C4-2B (cell line): ENCODE measurements at regions not wholly inside any gene's neighbourhood (a gene's known extent, or its start where the extent isn't known, plus 50 kb on each side); places are given as distances from the start of the nearest gene placed in this dataset.
"Not testable (repeated sequence)": the region's sequence is repeated elsewhere in the genome, so short reads cannot be mapped to it uniquely, and the experiment has no call there.

Experiments used
- H3K27ac ChIP-seq: fragments of 450-650 bp; 2 replicates; pipeline ENCODE4 v1.5.1; 2017
- ZFX ChIP-seq: fragments of 450-650 bp; IDR thresholded peaks from 2 replicates; pipeline ENCODE4 v1.6.1; 2017
- TF ChIP-seq, protein P1 (sequence below): fragments of 450-650 bp; conservative IDR thresholded peaks from 2 replicates; pipeline ENCODE4 v1.5.1; 2017; ENCODE audit warnings: mild to moderate bottlenecking

DNA sequence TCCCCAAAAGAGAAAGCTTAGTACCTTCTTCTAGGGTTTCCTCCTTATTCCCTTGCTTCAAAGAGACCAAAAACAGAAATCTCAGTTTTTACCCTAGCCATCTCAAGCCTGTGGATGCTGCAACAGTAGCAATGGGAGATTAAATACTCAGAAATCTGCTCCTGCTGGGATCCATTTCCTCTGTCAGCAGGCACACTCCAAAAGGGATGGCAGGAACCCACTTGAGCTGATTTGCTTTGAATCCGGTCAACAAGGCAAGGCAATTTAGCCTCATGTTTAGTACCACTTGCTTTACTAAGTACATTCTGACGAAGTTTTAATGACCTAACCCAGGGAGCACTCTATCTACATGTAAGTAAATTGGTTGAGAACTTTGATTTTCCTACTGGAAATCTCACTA is 590.0 kb upstream of the ADAMTS9 start:
- TF ChIP-seq, protein P1, sequence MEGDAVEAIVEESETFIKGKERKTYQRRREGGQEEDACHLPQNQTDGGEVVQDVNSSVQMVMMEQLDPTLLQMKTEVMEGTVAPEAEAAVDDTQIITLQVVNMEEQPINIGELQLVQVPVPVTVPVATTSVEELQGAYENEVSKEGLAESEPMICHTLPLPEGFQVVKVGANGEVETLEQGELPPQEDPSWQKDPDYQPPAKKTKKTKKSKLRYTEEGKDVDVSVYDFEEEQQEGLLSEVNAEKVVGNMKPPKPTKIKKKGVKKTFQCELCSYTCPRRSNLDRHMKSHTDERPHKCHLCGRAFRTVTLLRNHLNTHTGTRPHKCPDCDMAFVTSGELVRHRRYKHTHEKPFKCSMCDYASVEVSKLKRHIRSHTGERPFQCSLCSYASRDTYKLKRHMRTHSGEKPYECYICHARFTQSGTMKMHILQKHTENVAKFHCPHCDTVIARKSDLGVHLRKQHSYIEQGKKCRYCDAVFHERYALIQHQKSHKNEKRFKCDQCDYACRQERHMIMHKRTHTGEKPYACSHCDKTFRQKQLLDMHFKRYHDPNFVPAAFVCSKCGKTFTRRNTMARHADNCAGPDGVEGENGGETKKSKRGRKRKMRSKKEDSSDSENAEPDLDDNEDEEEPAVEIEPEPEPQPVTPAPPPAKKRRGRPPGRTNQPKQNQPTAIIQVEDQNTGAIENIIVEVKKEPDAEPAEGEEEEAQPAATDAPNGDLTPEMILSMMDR: no peak
- no peak for TF ChIP-seq ZFX
- H3K27ac ChIP-seq: no peak overlapping the region

DNA sequence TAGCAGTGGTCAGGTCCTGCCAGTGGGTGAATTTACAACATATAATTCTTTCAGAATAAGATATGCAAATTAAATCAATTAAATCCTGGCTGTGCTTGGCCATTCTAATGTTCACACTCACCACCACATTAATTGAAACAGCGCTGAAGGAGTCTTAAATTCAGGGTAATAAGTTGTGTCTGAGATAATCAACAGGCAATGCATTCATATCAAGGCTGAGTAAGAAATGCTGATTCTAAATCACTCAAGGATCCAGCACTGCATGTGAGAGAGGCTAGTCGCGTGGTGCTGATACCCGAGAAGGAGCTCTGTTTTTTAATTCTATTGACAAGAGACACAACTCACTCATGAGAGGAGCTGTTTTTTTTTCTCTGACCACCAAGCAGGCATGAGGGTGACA is 588.8 kb upstream of the ADAMTS9 start:
- no peak for TF ChIP-seq ZFX
- TF ChIP-seq, protein P1: no peak
- no peak overlapping the region for H3K27ac ChIP-seq

DNA sequence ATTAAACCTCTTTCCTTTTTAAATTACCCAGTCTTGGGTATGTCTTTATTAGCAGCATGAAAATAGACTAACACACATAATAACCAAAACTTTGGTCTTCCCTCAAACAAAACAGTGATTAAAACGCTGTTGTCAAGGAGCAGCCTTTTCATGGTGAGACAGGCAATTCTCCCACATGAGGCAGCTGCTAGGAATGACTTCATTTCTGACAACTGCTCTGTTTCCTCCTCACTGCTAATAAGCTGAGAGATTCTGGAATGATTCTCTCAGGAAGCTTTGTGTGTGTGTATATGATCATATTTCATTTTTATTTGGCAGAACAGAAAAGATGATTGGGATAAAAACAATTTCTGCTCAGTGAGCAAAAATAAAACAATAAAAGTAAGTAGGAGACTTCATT is 580.6 kb upstream of the ADAMTS9 start:
- no peak overlapping the region for H3K27ac ChIP-seq
- TF ChIP-seq, protein P1: no peak
- TF ChIP-seq ZFX: no peak

DNA sequence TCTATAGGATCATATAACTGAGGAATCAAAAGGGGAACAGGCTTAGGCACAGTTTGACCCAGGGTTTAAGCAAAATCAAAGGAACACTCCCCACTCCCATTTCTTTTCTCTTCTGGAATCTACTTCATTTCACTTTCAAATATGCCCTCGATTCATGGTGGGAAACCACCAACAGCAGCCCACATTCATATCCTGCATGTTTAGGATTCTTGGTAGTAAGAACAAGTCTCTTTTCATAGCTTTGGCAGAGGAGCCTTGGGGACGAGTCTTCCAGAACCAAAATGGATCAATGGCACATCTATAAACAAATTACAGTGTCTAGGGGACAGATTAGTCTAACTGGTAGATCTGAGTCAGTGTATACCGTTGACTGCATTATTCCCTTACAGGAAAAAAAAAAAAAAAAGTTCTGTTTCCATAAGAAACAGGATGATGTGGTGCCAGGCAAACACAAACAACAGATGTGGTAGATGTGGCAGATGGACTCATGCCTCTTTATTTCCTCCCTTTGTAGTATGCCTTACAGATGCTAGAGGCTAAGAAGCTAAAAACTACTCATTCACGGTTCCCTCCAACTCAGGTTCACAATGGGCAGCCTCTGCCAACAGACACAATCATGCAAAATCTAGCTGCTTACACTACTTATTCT is 578.3 kb upstream of the ADAMTS9 start:
- TF ChIP-seq ZFX: no peak
- TF ChIP-seq, protein P1: no peak
- no peak overlapping the region for H3K27ac ChIP-seq

DNA sequence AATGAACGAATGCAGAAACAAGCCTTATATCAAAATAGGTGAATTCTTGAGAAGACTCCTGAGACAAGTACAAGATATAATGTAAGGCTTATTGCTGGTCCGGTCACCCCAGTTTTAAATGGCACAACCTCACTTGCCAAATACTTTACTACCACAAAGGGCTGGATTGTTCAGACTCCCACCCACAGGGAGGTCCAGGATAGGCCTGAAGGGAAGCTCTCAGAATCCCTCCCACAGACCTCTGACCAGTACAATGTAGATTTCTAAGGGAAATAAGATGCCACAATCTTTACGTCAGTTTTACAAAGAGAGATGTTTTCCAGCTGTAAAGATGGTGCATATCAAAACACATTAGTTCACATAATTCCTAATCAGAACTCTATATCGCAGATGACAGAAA is 577.7 kb upstream of the ADAMTS9 start:
- TF ChIP-seq, protein P1: no peak
- no peak for TF ChIP-seq ZFX
- no peak overlapping the region for H3K27ac ChIP-seq

DNA sequence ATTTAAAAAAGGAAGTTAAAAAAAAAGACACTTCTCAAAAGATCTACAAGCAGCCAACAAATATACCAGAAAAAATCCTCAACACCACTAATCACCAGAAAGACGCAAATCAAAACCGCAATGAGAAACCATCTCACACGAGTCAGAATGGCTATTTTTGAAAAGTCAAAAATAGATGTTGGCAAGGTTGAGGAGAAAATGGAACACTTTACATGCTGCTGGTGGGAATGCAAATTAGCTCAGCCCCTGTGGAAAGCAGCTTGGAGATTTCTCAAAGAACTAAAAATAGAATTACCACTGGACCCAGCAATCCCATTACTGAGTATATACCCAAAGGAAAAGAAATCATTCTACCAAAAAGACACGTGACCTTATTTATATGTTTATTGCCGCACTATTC is 574.7 kb upstream of the ADAMTS9 start:
- no peak overlapping the region for H3K27ac ChIP-seq
- TF ChIP-seq, protein P1: no peak
- no peak for TF ChIP-seq ZFX

DNA sequence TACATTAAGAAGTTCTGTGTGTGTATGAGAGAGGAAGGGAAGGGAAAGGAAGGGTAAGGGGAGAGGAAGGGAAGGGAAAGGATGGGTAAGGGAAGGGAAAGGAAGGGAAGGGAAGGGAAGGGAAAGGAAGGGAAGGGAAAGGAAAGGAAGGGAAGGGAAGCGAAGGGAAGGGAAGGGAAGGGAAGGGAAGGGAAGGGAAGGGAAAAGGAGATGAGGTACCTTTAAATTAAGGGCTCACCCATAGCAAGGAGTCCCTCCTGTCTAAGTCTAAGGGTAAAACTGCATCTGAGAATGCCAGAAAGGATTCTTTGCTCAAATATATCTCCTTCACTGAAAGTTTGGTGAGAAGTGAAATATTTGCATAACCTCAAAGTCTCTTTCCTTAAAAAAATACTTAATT is 572.1 kb upstream of the ADAMTS9 start:
- TF ChIP-seq, protein P1: no peak
- no peak for TF ChIP-seq ZFX
- no peak overlapping the region for H3K27ac ChIP-seq

DNA sequence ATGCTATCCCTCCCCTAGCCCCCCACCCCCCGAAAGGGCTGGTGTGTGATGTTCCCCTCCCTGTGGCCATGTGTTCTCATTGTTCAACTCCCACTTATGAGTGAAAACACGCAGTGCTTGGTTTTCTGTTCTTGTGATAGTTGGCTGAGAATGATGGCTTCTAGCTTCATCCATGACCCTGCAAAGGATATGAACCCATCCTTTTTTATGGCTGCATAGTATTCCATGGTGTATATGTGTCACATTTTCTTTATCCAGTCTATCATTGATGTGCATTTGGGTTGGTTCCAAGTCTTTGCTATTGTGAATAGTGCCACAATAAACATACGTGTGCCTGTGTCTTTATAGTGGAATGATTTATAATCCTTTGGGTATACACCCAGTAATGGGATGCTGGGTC is 565.1 kb upstream of the ADAMTS9 start:
- H3K27ac ChIP-seq: not testable (repeated sequence)
